HG03045 (cell line): ENCODE measurements at regions not wholly inside any gene's neighbourhood (a gene's known extent, or its start where the extent isn't known, plus 50 kb on each side); places are given as distances from the start of the nearest gene placed in this dataset.

Experiments
- ATAC-seq: cut with Tn5 transposase; IDR thresholded peaks from one replicate; pipeline ENCODE4 v1.9.1; 2021; ENCODE audit warnings: mild to moderate bottlenecking, moderate library complexity; ENCODE audit not compliant: unreplicated experiment

DNA sequence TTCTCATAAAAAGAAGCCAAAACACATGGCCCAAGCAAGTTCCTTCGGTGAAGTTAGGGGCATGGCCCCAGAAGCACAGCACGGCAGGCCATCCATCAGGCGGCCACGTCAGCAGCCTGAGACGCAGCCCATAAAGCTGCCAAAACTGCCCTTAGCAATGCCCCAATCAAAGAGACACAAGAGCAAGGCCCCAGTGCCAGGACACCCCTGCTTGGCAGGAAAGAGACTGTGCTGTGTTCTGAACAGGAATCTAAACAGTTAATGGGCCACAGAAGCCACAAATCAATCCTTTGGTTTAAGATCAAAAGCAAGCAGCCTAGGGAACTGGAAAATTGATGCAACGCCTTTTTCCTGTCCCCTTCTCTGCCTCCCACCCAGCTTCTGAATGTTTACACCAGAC lies 497.0 kb upstream of the USP24 start:
- no peak for ATAC-seq

GRCh38 chr1:55708781-55709180 lies 493.6 kb upstream of the USP24 start:
- ATAC-seq: no peak

- no peak for ATAC-seq
Measured at GRCh38 chr1:55707846-55708245, 492.7 kb upstream of the USP24 start.

DNA sequence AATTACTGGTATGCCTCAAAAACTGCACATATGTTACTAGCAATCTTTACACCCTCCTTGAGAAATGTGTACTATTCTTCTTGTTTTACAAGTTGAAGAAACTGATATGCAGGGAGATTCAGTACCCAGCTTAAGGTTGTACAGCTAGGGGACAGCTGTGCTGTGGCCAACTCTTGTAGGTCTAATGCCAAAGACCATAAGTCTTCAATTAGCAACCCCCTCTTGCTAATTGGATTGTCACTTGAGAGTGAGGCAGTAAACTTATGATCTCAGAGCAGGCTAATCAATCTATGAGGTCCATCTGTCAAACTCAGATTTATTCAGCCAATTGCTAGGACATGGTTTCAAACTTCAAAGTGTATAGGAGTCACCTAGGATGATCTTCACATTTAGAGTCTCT lies 492.0 kb upstream of the USP24 start:
- no peak for ATAC-seq

- no peak for ATAC-seq
Measured at GRCh38 chr1:55706397-55706796, 491.2 kb upstream of the USP24 start.

- ATAC-seq: no peak
Measured at GRCh38 chr1:55703726-55704363, 488.7 kb upstream of the USP24 start.

GRCh38 chr1:55702064-55702463 lies 486.9 kb upstream of the USP24 start:
- ATAC-seq: no peak

GRCh38 chr1:55700359-55701130 lies 485.4 kb upstream of the USP24 start:
- ATAC-seq: no peak

DNA sequence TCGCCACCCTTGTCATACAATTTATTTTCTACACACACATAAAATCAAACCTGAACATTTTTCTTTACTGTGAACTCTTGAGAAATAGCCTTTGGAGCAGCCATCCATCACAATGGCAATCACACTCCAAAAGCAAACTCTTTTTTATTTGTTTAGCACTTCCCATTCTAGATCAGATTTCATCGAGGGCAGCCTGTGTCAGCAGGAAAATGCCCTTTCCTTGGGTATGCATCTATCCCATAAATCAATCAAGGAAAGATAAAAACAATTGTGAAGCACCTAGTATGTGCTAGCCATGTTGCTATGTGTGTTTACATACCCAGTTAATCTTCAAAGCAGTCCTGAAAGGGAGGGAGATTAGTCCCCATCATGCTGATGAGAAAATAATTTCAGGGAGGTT lies 484.1 kb upstream of the USP24 start:
- no peak for ATAC-seq

DNA sequence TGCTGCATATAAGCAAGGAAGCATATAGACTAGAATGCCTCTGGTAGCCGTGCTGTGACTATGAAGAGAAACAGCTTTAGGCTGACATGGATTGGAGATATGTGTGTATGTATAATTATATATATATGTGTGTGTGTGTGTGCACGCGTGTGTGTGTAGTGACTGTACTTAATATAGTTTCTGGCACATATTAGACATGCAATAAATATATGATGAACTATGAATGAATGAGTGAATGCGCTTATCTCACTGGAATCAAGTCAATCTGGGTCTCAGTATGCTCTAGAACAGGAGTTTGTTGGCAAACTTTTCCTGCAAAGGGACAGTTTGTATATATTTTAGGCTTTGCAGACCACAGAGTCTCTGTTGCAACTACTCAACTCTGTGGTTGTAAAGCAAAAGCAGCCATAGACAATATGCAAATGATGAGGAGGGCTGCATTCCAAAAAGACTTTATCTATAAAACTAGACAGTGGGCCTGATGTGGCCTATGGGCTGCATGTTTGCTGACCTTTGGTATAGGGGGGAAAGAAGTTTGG lies 482.9 kb upstream of the USP24 start:
- no peak for ATAC-seq

- ATAC-seq: no peak
Measured at GRCh38 chr1:55696891-55697290, 481.7 kb upstream of the USP24 start.

GRCh38 chr1:55696181-55696754 lies 481.1 kb upstream of the USP24 start:
- ATAC-seq: no peak

GRCh38 chr1:55695552-55695951 lies 480.4 kb upstream of the USP24 start:
- no peak for ATAC-seq

GRCh38 chr1:55695151-55695550 lies 480.0 kb upstream of the USP24 start:
- no peak for ATAC-seq

GRCh38 chr1:55694310-55694801 lies 479.2 kb upstream of the USP24 start:
- no peak for ATAC-seq

GRCh38 chr1:55692726-55693125 lies 477.6 kb upstream of the USP24 start:
- ATAC-seq: no peak

- ATAC-seq: no peak
Measured at GRCh38 chr1:55690366-55690765, 475.2 kb upstream of the USP24 start.

DNA sequence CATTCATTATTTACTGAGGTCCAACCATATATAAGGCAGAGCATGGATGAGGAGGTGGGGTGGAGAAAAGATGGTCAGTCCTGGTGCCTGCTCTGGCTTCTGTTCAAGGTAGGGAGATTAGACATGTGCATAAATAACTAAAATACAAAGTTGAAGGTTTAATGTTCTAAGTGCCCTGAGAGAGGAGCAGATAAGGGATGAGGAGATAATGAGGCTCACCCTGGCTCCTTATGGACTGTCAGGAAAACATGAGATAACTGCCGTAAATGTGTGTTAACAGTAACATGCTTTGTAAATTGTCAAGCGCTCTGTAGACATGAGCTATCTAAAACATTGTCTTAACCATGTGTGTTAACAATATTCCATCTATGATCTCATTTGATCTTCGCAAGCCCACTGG lies 474.6 kb upstream of the USP24 start:
- no peak for ATAC-seq

DNA sequence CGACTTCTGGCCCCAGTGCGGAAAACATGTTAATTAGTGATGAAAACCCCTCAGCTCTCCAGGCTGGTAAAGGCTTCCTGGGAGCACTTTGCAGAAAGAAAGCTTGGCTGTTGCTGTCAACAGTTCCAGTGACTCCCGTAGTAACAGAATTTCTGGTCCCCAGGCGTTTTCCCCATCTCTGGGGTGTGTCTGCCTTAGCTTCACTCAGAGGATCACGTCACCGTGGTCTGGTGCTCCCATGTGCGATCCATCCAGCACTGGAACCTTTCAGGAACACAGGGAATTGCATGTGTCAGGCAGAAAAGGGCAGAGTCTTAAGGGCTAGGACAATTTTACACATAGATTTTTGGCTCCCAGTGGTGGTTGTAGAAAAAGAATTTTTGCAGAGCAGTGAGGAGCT lies 470.4 kb upstream of the USP24 start:
- ATAC-seq: no peak

DNA sequence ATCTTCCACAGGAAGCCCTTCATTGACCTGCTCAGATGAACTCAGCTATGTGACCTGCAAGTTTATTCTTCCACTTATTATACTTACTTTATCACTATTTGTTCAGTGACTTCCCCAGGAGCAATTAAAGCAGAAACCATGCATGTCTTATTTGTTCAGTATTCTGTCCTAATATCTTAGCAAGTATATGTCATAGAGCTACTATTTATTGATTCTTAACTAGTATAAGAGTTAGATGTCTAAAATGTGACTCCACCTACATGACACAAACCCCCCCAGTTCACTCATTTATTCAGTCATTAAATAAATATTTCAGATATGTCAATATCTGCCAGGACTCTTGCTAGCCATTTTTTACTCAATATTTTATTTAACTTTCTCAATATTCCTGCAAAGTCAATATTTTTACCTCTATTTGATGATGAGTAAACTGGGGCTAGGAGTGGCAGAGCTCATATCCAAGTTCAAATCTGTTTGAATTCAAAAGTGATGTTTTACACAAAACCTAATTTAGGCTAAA lies 469.0 kb upstream of the USP24 start:
- no peak for ATAC-seq

DNA sequence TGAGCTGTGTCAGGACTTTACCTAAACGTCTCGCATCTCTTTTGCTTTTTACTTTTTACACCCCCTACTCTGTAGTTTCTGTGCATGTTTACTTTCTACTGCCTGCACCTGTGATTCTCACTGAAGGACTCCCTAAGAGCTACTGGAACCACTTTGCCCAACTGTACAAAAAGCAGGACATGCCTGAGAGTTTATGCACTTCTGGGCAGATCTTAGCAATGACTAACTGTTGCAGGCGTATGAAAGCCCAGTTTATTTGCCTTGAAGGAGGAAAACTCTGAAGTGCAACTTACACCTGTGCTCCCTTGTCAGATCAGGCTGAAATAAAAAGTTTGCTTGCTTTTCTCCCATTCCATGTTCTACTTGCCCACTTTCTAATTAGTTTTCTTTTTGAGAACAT lies 467.0 kb upstream of the USP24 start:
- no peak for ATAC-seq

GRCh38 chr1:55679971-55680370 lies 464.8 kb upstream of the USP24 start:
- no peak for ATAC-seq
